ENCODE measurements at regions not wholly inside any gene's neighbourhood (a gene's known extent, or its start where the extent isn't known, plus 50 kb on each side); places are given as distances from the start of the nearest gene placed in this dataset.

GRCh38 chrX:9196961-9197640 lies 163.2 kb upstream of the FAM9B start:
- TF ChIP-seq ZBTB20 (tag by site-specific recombination; IDR thresholded peaks at IDR 0.05) (no peak), MZF1 (tag by site-specific recombination; IDR thresholded peaks at IDR 0.05; ENCODE audit: borderline replicate concordance) (no peak), CTCF (tag by site-specific recombination; IDR thresholded peaks at IDR 0.05) (no peak), ATF2 (tag by site-specific recombination; IDR thresholded peaks at IDR 0.05; ENCODE audit: low read depth) (no peak), ZNF658 (tag by site-specific recombination; IDR thresholded peaks at IDR 0.05) (no peak), ZNF792 (tag by site-specific recombination; IDR thresholded peaks at IDR 0.05) (no peak), ZNF211 (tag by site-specific recombination; IDR thresholded peaks at IDR 0.05; ENCODE audit: low read depth) (no peak), ZBTB8A (tag by site-specific recombination; IDR thresholded peaks at IDR 0.05) (no peak)
- TF ChIP-seq, protein P1, sequence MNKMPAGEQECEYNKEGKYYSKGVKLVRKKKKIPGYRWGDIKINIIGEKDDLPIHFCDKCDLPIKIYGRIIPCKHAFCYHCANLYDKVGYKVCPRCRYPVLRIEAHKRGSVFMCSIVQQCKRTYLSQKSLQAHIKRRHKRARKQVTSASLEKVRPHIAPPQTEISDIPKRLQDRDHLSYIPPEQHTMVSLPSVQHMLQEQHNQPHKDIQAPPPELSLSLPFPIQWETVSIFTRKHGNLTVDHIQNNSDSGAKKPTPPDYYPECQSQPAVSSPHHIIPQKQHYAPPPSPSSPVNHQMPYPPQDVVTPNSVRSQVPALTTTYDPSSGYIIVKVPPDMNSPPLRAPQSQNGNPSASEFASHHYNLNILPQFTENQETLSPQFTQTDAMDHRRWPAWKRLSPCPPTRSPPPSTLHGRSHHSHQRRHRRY (tag by site-specific recombination; IDR thresholded peaks at IDR 0.05): no peak
- TF ChIP-seq, protein P2, sequence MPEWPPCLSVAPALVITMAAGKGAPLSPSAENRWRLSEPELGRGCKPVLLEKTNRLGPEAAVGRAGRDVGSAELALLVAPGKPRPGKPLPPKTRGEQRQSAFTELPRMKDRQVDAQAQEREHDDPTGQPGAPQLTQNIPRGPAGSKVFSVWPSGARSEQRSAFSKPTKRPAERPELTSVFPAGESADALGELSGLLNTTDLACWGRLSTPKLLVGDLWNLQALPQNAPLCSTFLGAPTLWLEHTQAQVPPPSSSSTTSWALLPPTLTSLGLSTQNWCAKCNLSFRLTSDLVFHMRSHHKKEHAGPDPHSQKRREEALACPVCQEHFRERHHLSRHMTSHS (tag by site-specific recombination; IDR thresholded peaks at IDR 0.05): no peak
